IMR-90 (cell line): ENCODE measurements at regions not wholly inside any gene's neighbourhood (a gene's known extent, or its start where the extent isn't known, plus 50 kb on each side); places are given as distances from the start of the nearest gene placed in this dataset.
"Not testable (repeated sequence)": the region's sequence is repeated elsewhere in the genome, so short reads cannot be mapped to it uniquely, and the experiment has no call there.

Experiments
- ATAC-seq: fragments of 200-7000 bp; cut with Tn5 transposase; 2 replicates; pipeline ENCODE4 v1.9.1; 2020; ENCODE audit warnings: low read depth, mild to moderate bottlenecking, moderate library complexity
- BruUV-seq: library from RNA; stranded (reverse); fragments of 400-500 nt; replicated peaks from 2 replicates; lab custom pipeline; 2021; lab: Mats Ljungman, UMichigan
- CTCF ChIA-PET: fragments of 300-600 bp; formaldehyde crosslinking; extraction: SDS; loops from one replicate; lab custom pipeline; 2021; ENCODE audit warnings: antibody characterized with exemption; lab: Yijun Ruan, JAX
- POLR2A ChIA-PET: fragments of 300-600 bp; sonication (Branson Sonifier 250); formaldehyde crosslinking; loops from one replicate; lab custom pipeline; 2022; ENCODE audit warnings: antibody characterized with exemption; ENCODE audit not compliant: unreplicated experiment; lab: Charles Lee
- DNase-seq: peaks from one replicate; pipeline ENCODE4 v3.0.0; 2013
- H2AFZ ChIP-seq: replicated peaks from 2 replicates; pipeline ENCODE3; 2013; ENCODE audit warnings: low read length, mild to moderate bottlenecking; ENCODE audit not compliant: poor library complexity
- H2AK5ac ChIP-seq: 2 replicates; pipeline ENCODE4 v1.6.1; 2013; ENCODE audit warnings: low read depth, low read length, inconsistent platforms
- H2AK9ac ChIP-seq: replicated peaks from 2 replicates; pipeline ENCODE3; 2013; ENCODE audit warnings: mild to moderate bottlenecking, low read depth, low read length, moderate library complexity; ENCODE audit not compliant: poor library complexity
- H2BK120ac ChIP-seq: 2 replicates; pipeline ENCODE4 v1.6.1; 2013; ENCODE audit warnings: low read depth, low read length, inconsistent platforms
- H2BK15ac ChIP-seq: 3 replicates; pipeline ENCODE4 v1.6.1; 2013; ENCODE audit warnings: low read depth, low read length, inconsistent platforms
- H2BK20ac ChIP-seq: 2 replicates; pipeline ENCODE4 v1.6.1; 2013; ENCODE audit warnings: low read depth, mild to moderate bottlenecking, inconsistent platforms, low read length, moderate library complexity
- H2BK5ac ChIP-seq: 2 replicates; pipeline ENCODE4 v1.6.1; 2013; ENCODE audit warnings: mild to moderate bottlenecking, low read depth, low read length, inconsistent platforms; ENCODE audit not compliant: poor library complexity, severe bottlenecking
- H3K14ac ChIP-seq: replicated peaks from 2 replicates; pipeline ENCODE4 v1.6.1; 2013; ENCODE audit warnings: low read depth, low read length, inconsistent platforms
- H3K18ac ChIP-seq: 2 replicates; pipeline ENCODE4 v1.6.1; 2013; ENCODE audit warnings: low read depth, low read length, control low read depth
- H3K23ac ChIP-seq: 2 replicates; pipeline ENCODE4 v1.6.1; 2013; ENCODE audit warnings: low read depth, low read length, inconsistent platforms
- H3K27ac ChIP-seq: 2 replicates; pipeline ENCODE4 v1.5.1; 2013; ENCODE audit warnings: mild to moderate bottlenecking, control low read depth, low read length; ENCODE audit not compliant: insufficient read depth
- H3K27me3 ChIP-seq: 2 replicates; pipeline ENCODE4 v1.6.1; 2013; ENCODE audit warnings: low read length; ENCODE audit not compliant: control insufficient read depth, insufficient read depth
- H3K36me3 ChIP-seq: 2 replicates; pipeline ENCODE4 v1.6.1; 2013; ENCODE audit warnings: low read length, mixed read lengths; ENCODE audit not compliant: control insufficient read depth, insufficient read depth
- H3K4ac ChIP-seq: 2 replicates; pipeline ENCODE4 v1.6.1; 2013; ENCODE audit warnings: low read depth, low read length, inconsistent platforms
- H3K4me1 ChIP-seq: 2 replicates; pipeline ENCODE4 v1.6.1; 2013; ENCODE audit warnings: low read length, mixed read lengths; ENCODE audit not compliant: control insufficient read depth, insufficient read depth
- H3K4me2 ChIP-seq: 2 replicates; pipeline ENCODE4 v1.6.1; 2013; ENCODE audit warnings: low read depth, mild to moderate bottlenecking, control low read depth, low read length, moderate library complexity
- H3K4me3 ChIP-seq: 2 replicates; pipeline ENCODE4 v1.5.1; 2013; ENCODE audit warnings: low read depth, mild to moderate bottlenecking, control low read depth, low read length, moderate library complexity; ENCODE audit not compliant: insufficient read depth
- H3K56ac ChIP-seq: 2 replicates; pipeline ENCODE4 v1.6.1; 2013; ENCODE audit warnings: low read length, inconsistent platforms; ENCODE audit not compliant: insufficient read depth; ENCODE audit errors: extremely low read depth
- H3K79me1 ChIP-seq, 2 experiments: 2 replicates each; pipeline ENCODE4 v1.6.1; 2013; ENCODE audit warnings: low read length in 2 of 2, inconsistent platforms in 1 of 2, low read depth in 1 of 2
- H3K9ac ChIP-seq: 2 replicates; pipeline ENCODE4 v1.6.1; 2013; ENCODE audit warnings: low read depth, low read length, control low read depth
- H3K9me1 ChIP-seq: 2 replicates; pipeline ENCODE4 v1.6.1; 2013; ENCODE audit warnings: low read length, inconsistent platforms; ENCODE audit not compliant: insufficient read depth
- H3K9me3 ChIP-seq: 2 replicates; pipeline ENCODE4 v1.6.1; 2013; ENCODE audit warnings: low read length; ENCODE audit not compliant: control insufficient read depth, insufficient read depth
- H4K20me1 ChIP-seq: 2 replicates; pipeline ENCODE4 v1.6.1; 2013; ENCODE audit warnings: low read length, inconsistent platforms; ENCODE audit not compliant: insufficient read depth
- H4K5ac ChIP-seq: 2 replicates; pipeline ENCODE4 v1.6.1; 2013; ENCODE audit warnings: mild to moderate bottlenecking, low read depth, low read length, control low read depth
- H4K8ac ChIP-seq, 2 experiments: 2 replicates each; pipeline ENCODE4 v1.6.1; 2013; ENCODE audit warnings: low read depth in 2 of 2, low read length in 2 of 2, control low read depth in 1 of 2, inconsistent platforms in 1 of 2
- H4K91ac ChIP-seq: 2 replicates; pipeline ENCODE4 v1.6.1; 2013; ENCODE audit warnings: low read depth, low read length, inconsistent platforms; ENCODE audit not compliant: insufficient read depth
- WGBS, 2 experiments: methylation state at CpG; one replicate each; pipeline versions ENCODE4 v1.1.5 to v1.1.7; 2013; ENCODE audit warnings: missing lambda C conversion rate in 2 of 2; ENCODE audit not compliant: insufficient read length in 1 of 2; ENCODE audit errors: extremely low coverage in 2 of 2; 5-methylcytosine and 5-hydroxymethylcytosine counted together
- dilution Hi-C: fragments of 300-500 bp; cut with HindIII; formaldehyde crosslinking; loops from one replicate; pipeline ENCODE4 v1.14.3; 2018; ENCODE audit warnings: low sequenced_read_pairs; ENCODE audit not compliant: unreplicated experiment
- in situ Hi-C: fragments of 300-500 bp; cut with MboI; formaldehyde crosslinking; loops from 3 replicates; pipeline ENCODE4 v1.14.3; 2019; ENCODE audit warnings: low sequenced_read_pairs, inconsistent platforms, mixed read lengths
- intact Hi-C: fragments of 100-400 bp; cut with micrococcal nuclease; formaldehyde crosslinking; loops from 2 replicates; pipeline ENCODE4 v1.10.0; 2022

GRCh38 chr9:66257581-66257980 lies 520.6 kb downstream of the FOXD4L4 start:
- no CpG with 5 or more reads among the region's 3 CpGs for WGBS, 2 experiments

GRCh38 chr9:66261576-66261975 lies 524.6 kb downstream of the FOXD4L4 start:
- H3K4ac ChIP-seq, BruUV-seq, H3K9me1 ChIP-seq, H3K56ac ChIP-seq, H3K4me1 ChIP-seq, H3K9ac ChIP-seq, H3K18ac ChIP-seq, POLR2A ChIA-PET, DNase-seq, intact Hi-C loops, H3K14ac ChIP-seq, H2AFZ ChIP-seq, H3K9me3 ChIP-seq, H2BK15ac ChIP-seq, H4K91ac ChIP-seq, H3K36me3 ChIP-seq, H2AK5ac ChIP-seq, H2BK120ac ChIP-seq, H2BK5ac ChIP-seq, H4K5ac ChIP-seq, H3K4me2 ChIP-seq, in situ Hi-C loops, H3K27me3 ChIP-seq, H3K4me3 ChIP-seq, H4K8ac ChIP-seq, CTCF ChIA-PET, H4K20me1 ChIP-seq, H3K27ac ChIP-seq, H2AK9ac ChIP-seq, H3K79me1 ChIP-seq, dilution Hi-C loops, H3K23ac ChIP-seq, ATAC-seq, H2BK20ac ChIP-seq: not testable (repeated sequence)
- no CpG with 5 or more reads among the region's 4 CpGs for WGBS, 2 experiments

More at GRCh38 chr9:66257581-66257980, 520.6 kb downstream of the FOXD4L4 start:
- BruUV-seq, CTCF ChIA-PET, H2BK15ac ChIP-seq, H2BK120ac ChIP-seq, H3K4me1 ChIP-seq, dilution Hi-C loops, H3K23ac ChIP-seq, H2BK20ac ChIP-seq, H2AK5ac ChIP-seq, H4K91ac ChIP-seq, intact Hi-C loops, H3K4ac ChIP-seq, H3K56ac ChIP-seq, H3K36me3 ChIP-seq, H2AFZ ChIP-seq, H3K27ac ChIP-seq, H3K4me3 ChIP-seq, DNase-seq, H3K79me1 ChIP-seq, H2AK9ac ChIP-seq, H4K5ac ChIP-seq, H3K9me1 ChIP-seq, ATAC-seq, H4K8ac ChIP-seq, H3K9ac ChIP-seq, H2BK5ac ChIP-seq, H3K18ac ChIP-seq, POLR2A ChIA-PET, in situ Hi-C loops, H3K9me3 ChIP-seq, H3K4me2 ChIP-seq, H3K14ac ChIP-seq, H3K27me3 ChIP-seq, H4K20me1 ChIP-seq: not testable (repeated sequence)
